ENCODE measurements at regions not wholly inside any gene's neighbourhood (a gene's known extent, or its start where the extent isn't known, plus 50 kb on each side); places are given as distances from the start of the nearest gene placed in this dataset.

DNA sequence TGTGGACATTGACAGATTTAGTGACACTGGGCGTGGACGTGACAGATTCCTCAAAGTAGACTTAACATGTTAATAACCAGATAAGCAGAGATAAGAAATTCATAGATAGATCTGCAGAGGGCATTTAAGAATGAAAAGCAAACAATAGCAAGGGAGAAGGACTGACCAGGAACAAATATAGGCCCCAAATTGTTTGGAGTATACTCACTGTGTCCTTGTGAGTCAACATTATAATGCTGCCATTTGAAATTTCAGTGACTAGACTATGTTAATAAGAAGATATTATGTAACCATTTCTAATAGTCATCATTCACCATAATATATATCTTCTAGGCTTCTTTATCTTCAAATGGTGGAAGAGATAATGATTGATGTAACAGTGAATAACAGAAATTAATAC is 78.1 kb upstream of the SLC38A11 start:
- Histone ChIP-seq H3K36me3 (no peaks in the 10 kb centered on the region), H3K27me3 (no peaks in the 10 kb centered on the region), H3K4me1 (no peaks in the 10 kb centered on the region), H3K27ac (no peak overlapping the region), H3K4me3 (no peak overlapping the region), H3K9me3 (no peaks in the 10 kb centered on the region)
- intact Hi-C loops (cut with DNase I; ENCODE audit: low total_unique reads), result no loop called here
- no peak for DNase-seq
- TF ChIP-seq, protein P1, sequence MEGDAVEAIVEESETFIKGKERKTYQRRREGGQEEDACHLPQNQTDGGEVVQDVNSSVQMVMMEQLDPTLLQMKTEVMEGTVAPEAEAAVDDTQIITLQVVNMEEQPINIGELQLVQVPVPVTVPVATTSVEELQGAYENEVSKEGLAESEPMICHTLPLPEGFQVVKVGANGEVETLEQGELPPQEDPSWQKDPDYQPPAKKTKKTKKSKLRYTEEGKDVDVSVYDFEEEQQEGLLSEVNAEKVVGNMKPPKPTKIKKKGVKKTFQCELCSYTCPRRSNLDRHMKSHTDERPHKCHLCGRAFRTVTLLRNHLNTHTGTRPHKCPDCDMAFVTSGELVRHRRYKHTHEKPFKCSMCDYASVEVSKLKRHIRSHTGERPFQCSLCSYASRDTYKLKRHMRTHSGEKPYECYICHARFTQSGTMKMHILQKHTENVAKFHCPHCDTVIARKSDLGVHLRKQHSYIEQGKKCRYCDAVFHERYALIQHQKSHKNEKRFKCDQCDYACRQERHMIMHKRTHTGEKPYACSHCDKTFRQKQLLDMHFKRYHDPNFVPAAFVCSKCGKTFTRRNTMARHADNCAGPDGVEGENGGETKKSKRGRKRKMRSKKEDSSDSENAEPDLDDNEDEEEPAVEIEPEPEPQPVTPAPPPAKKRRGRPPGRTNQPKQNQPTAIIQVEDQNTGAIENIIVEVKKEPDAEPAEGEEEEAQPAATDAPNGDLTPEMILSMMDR (IDR thresholded peaks at IDR 0.05), result no peak
- no peak for TF ChIP-seq POLR2A (IDR thresholded peaks at IDR 0.05)

DNA sequence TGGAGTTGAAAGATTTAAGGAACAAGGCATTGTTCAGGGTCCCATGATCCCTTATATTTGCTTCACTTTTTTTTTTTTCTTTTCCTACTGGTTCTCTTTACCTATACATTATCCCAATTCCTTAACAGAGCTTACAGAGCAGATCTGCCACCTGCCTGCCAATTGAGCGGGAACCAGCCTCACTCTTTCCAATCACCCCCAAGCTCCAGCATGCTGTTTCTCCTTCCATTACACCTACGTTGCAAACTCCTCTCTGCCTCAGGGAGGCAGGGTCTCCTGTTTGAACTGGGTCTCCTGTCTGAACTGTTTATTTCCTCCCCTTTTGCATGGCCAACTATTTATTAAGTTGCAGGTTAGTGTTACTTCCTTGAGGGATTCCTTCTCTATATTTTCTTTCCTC is 77.2 kb upstream of the SLC38A11 start:
- H3K36me3 ChIP-seq, result no peaks in the 10 kb centered on the region
- H3K4me1 ChIP-seq, result no peaks in the 10 kb centered on the region
- no peak overlapping the region for H3K4me3 ChIP-seq
- no peak for DNase-seq
- no peaks in the 10 kb centered on the region for H3K27me3 ChIP-seq
- H3K9me3 ChIP-seq, result no peaks in the 10 kb centered on the region
- intact Hi-C loops (cut with DNase I; ENCODE audit: low total_unique reads), result no loop called here
- no peak overlapping the region for H3K27ac ChIP-seq
- TF ChIP-seq POLR2A (IDR thresholded peaks at IDR 0.05), result no peak
- TF ChIP-seq, protein P1 (IDR thresholded peaks at IDR 0.05), result no peak

DNA sequence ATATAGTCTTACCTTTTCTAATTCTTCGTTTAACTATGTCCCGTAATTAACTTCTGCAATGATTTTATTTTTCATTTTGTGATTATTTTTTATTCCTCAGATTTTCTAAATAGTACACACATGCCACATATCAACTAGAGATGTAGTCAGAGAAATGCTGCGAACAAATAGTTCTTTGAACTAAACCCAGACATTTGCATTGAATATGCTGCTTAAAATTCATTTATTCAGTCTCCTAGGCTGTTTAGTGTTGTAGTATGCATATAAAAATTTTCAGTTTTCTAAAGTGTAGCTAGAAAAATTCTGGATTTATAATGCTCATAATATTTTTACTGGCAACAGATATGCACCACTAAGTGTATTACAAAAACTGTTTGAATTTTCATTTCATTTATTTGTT is 68.9 kb upstream of the SLC38A11 start:
- H3K27ac ChIP-seq, result no peak overlapping the region
- no peaks in the 10 kb centered on the region for H3K27me3 ChIP-seq
- H3K9me3 ChIP-seq, result no peaks in the 10 kb centered on the region
- no peaks in the 10 kb centered on the region for H3K36me3 ChIP-seq
- TF ChIP-seq, protein P1 (IDR thresholded peaks at IDR 0.05), result no peak
- TF ChIP-seq POLR2A (IDR thresholded peaks at IDR 0.05), result no peak
- no peaks in the 10 kb centered on the region for H3K4me1 ChIP-seq
- DNase-seq, result no peak
- no peak overlapping the region for H3K4me3 ChIP-seq
- intact Hi-C loops (cut with DNase I; ENCODE audit: low total_unique reads), result no loop called here

DNA sequence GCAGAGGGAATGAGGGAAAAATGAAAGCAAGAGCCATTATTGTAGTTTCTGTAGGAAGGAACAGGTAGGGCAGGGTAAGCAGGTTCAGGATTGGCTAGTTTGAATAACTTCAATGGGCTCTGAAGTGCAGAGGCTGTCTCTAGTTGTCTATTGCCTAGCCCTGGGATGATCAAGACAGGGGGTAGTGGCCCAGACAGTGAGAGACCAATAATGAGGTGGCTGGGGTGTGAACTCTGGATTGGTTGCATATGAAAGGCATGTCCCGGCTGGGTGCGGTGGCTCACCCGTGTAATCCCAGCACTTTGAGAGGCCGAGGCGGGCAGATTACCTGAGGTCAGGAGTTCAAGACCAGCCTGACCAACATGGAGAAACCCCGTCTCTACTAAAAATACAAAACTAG is 67.5 kb upstream of the SLC38A11 start:
- Histone ChIP-seq H3K36me3 (no peaks in the 10 kb centered on the region), H3K4me3 (no peak overlapping the region), H3K9me3 (no peaks in the 10 kb centered on the region), H3K27me3 (no peaks in the 10 kb centered on the region), H3K4me1 (no peaks in the 10 kb centered on the region), H3K27ac (no peak overlapping the region)
- DNase-seq, result no peak
- TF ChIP-seq, protein P1 (IDR thresholded peaks at IDR 0.05), result no peak
- TF ChIP-seq POLR2A (IDR thresholded peaks at IDR 0.05), result no peak
- intact Hi-C loops (cut with DNase I; ENCODE audit: low total_unique reads), result no loop called here

DNA sequence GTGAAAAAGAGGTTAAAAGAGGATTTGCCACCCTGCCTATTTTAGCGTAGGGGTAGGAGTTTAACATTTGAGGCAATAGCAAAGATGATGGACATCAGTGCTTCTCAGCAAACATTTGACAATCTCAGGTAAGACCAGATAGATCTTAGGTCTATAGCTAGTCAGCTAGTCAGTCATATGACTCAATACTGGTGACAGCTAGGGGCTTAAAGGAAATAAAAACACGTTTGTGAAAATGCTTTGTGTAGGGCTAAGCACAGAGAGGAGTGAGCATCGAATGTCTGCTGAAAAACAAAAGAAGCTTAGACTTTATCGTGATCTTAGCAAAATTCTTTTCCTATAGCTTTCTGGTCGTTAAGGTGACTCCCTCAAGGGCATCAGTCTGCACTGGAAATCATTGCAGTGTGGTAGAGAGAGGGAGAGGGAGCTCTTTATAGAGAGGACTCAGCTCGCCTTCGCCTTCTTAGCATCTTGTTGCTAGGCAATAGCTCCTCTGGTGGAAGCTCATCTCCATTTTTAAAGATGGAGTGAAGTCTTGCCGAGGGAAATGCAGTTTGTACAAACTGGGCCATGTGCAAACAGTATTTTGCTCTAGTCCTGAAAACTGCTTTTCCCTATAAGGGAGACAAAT is 62.8 kb upstream of the SLC38A11 start:
- TF ChIP-seq, protein P1 (IDR thresholded peaks at IDR 0.05), result no peak
- TF ChIP-seq POLR2A (IDR thresholded peaks at IDR 0.05), result no peak
- intact Hi-C loops (cut with DNase I; ENCODE audit: low total_unique reads), result no loop called here
- Histone ChIP-seq H3K36me3 (no peaks in the 10 kb centered on the region), H3K27me3 (no peaks in the 10 kb centered on the region), H3K4me1 (no peaks in the 10 kb centered on the region), H3K27ac (no peak overlapping the region), H3K4me3 (no peak overlapping the region), H3K9me3 (no peaks in the 10 kb centered on the region)
- DNase-seq, result no peak

All from uterus (tissue), 3 donors.